Chondrocyte (in vitro differentiated cells): ENCODE measurements at regions not wholly inside any gene's neighbourhood (a gene's known extent, or its start where the extent isn't known, plus 50 kb on each side); places are given as distances from the start of the nearest gene placed in this dataset.
A peak's percentile ranks its signal among the peaks of the same experiment; 100 is the strongest.

Source experiments
- DNase-seq: peaks from one replicate; pipeline ENCODE4 v3.0.0; 2021; ENCODE audit warnings: mixed read lengths, low spot score
- H3K27ac Mint-ChIP-seq: one replicate; pipeline ENCODE4 v1.8.0; 2021; ENCODE audit warnings: mild to moderate bottlenecking, moderate library complexity, mixed read lengths; ENCODE audit not compliant: unreplicated experiment
- H3K27me3 Mint-ChIP-seq: 2 replicates; pipeline ENCODE4 v1.8.0; 2021; ENCODE audit warnings: low read depth, mixed read lengths
- H3K36me3 Mint-ChIP-seq: 2 replicates; pipeline ENCODE4 v1.8.0; 2021; ENCODE audit warnings: low read depth, mixed read lengths
- H3K4me1 Mint-ChIP-seq: 2 replicates; pipeline ENCODE4 v1.8.0; 2021; ENCODE audit warnings: low read depth, mild to moderate bottlenecking, mixed read lengths
- H3K4me3 Mint-ChIP-seq: one replicate; pipeline ENCODE4 v1.8.0; 2021; ENCODE audit warnings: mild to moderate bottlenecking, moderate library complexity, mixed read lengths; ENCODE audit not compliant: unreplicated experiment
- H3K9me3 Mint-ChIP-seq: 2 replicates; pipeline ENCODE4 v1.8.0; 2021; ENCODE audit warnings: low read depth, mixed read lengths
- CTCF ChIP-seq: fragments of 200-600 bp; sonication (generic); IDR thresholded peaks from 2 replicates; pipeline ENCODE4 v1.5.0; 2021; ENCODE audit warnings: antibody characterized with exemption, mild to moderate bottlenecking, moderate library complexity

DNA sequence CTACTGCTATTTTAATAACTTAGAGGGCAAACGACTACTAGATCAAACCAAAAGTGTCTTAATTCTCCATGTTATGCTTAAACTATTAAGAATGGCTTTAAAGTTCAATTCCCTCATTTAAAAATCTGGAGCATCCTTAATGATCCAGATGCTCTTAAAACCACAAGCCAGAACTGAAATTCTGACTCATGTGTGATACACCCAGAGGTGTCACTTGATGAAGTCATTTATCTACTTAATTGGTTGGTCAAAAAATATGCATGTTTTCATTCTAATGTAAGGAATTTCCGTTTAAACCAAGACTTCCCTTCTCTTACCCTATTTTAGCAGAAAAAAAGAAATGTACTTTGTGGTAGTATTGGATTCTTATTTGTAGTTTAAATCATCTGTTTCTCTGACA, 1261.2 kb upstream of the B3GALT2 start:
- Mint-ChIP-seq H3K27ac (no peak overlapping the region), H3K4me1 (peaks cover 4% of the 10 kb centered on the region), H3K36me3 (no peaks in the 10 kb centered on the region), H3K27me3 (no peaks in the 10 kb centered on the region), H3K4me3 (no peak overlapping the region), H3K9me3 (no peaks in the 10 kb centered on the region)
- TF ChIP-seq CTCF = no peak
- DNase-seq = no peak

GRCh38 chr1:194445244-194445643, 1258.8 kb upstream of the B3GALT2 start:
- DNase-seq = no peak
- Mint-ChIP-seq H3K9me3 (peaks cover 6% of the 10 kb centered on the region), H3K4me1 (peaks cover 4% of the 10 kb centered on the region), H3K27me3 (no peaks in the 10 kb centered on the region), H3K27ac (no peak overlapping the region), H3K4me3 (no peak overlapping the region), H3K36me3 (no peaks in the 10 kb centered on the region)
- TF ChIP-seq CTCF = no peak

DNA sequence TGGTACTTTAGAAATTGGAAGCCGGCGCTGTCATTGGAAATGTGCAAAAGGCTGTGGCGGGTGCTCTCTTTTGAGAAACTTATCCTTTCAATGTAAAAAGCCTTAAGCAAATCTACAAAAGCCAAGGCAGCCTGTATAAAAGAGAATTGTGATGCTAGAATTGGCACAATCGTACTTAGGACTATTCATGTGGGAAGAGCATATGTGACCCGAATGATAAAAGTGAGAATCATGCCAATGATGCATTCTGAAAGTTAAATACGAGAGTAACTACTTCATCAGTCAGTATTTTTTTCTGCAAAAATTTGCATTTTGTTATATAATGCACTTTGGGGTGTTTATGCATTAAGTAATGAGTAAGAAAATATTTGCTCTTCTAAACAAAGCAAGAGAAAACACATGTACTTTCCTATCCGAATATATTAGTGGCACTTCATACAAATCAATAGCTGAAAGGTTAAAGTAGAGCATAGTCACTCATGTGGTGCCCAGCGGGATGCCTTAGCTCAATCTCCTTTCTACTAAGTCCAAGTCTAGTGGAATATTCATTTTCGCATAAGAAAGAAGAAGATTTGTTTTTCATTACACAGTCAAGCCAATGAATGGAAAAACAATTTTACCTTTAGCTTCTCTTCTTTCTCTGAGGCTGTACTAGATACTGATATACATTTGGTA, 1256.6 kb upstream of the B3GALT2 start:
- peaks cover 4% of the 10 kb centered on the region for H3K4me1 Mint-ChIP-seq
- no peaks in the 10 kb centered on the region for H3K36me3 Mint-ChIP-seq
- H3K9me3 Mint-ChIP-seq = peaks cover 6% of the 10 kb centered on the region
- no peak overlapping the region for H3K4me3 Mint-ChIP-seq
- no peaks in the 10 kb centered on the region for H3K27me3 Mint-ChIP-seq
- no peak overlapping the region for H3K27ac Mint-ChIP-seq
- DNase-seq = no peak
- no peak for TF ChIP-seq CTCF

- no peak for TF ChIP-seq CTCF
- no peaks in the 10 kb centered on the region for H3K4me1 Mint-ChIP-seq
Measured at GRCh38 chr1:194437135-194437534, 1250.7 kb upstream of the B3GALT2 start.

GRCh38 chr1:194431121-194431520, 1244.7 kb upstream of the B3GALT2 start:
- H3K27me3 Mint-ChIP-seq = peaks cover 2% of the 10 kb centered on the region
- no peak for TF ChIP-seq CTCF
- H3K27ac Mint-ChIP-seq = no peak overlapping the region
- no peaks in the 10 kb centered on the region for H3K36me3 Mint-ChIP-seq
- H3K4me1 Mint-ChIP-seq = no peaks in the 10 kb centered on the region
- no peak overlapping the region for H3K4me3 Mint-ChIP-seq
- peak; percentile 91 for DNase-seq
- H3K9me3 Mint-ChIP-seq = no peaks in the 10 kb centered on the region

More at GRCh38 chr1:194437135-194437534, 1250.7 kb upstream of the B3GALT2 start:
- no peaks in the 10 kb centered on the region for H3K27me3 Mint-ChIP-seq
- H3K36me3 Mint-ChIP-seq = no peaks in the 10 kb centered on the region
- DNase-seq = no peak
- no peak overlapping the region for H3K27ac Mint-ChIP-seq
- H3K4me3 Mint-ChIP-seq = no peak overlapping the region
- peaks cover 6% of the 10 kb centered on the region for H3K9me3 Mint-ChIP-seq
